ENCODE measurements at regions not wholly inside any gene's neighbourhood (a gene's known extent, or its start where the extent isn't known, plus 50 kb on each side); places are given as distances from the start of the nearest gene placed in this dataset.

DNA sequence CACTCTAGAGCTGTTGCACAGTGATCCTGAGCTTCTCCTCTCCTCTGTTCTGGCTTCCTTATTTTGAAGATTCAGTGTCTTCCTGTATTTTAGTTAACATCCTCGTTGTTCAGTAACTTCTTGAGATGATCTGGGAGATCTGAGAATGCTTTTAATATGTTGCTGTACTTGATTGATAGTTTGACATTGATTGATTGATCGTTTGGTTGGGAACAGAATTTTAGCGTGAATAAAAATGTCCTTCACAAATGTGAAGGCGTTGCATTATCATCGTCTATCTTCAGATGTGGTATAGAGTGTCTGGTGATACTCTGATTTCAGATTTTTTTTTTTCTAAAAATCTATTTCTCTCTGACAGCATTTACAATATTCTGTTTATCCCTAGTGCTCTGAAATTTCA, 80.1 kb upstream of the KLF12 start:
- Histone ChIP-seq H3K36me3 (ENCODE audit: control insufficient read depth, low read depth, low read length) (no peaks in the 10 kb centered on the region), H3K9me3 (ENCODE audit: control insufficient read depth, low read depth, low read length) (no peaks in the 10 kb centered on the region), H3K9ac (ENCODE audit: low read length) (no peak overlapping the region), H3K27ac (ENCODE audit: low read length) (no peak overlapping the region), H3K4me3 (ENCODE audit: low read length) (no peak overlapping the region), H3K27me3 (ENCODE audit: control insufficient read depth, insufficient read depth, low read length) (no peaks in the 10 kb centered on the region), H3K4me1 (ENCODE audit: control insufficient read depth, low read depth, low read length) (no peaks in the 10 kb centered on the region)

- Histone ChIP-seq H3K9ac (ENCODE audit: low read length) (no peak overlapping the region), H3K4me1 (ENCODE audit: control insufficient read depth, low read depth, low read length) (no peaks in the 10 kb centered on the region), H3K9me3 (ENCODE audit: control insufficient read depth, low read depth, low read length) (no peaks in the 10 kb centered on the region), H3K27me3 (ENCODE audit: control insufficient read depth, insufficient read depth, low read length) (no peaks in the 10 kb centered on the region), H3K27ac (ENCODE audit: low read length) (no peak overlapping the region), H3K4me3 (ENCODE audit: low read length) (no peak overlapping the region), H3K36me3 (ENCODE audit: control insufficient read depth, low read depth, low read length) (no peaks in the 10 kb centered on the region)
These were observed 76.6 kb upstream of the KLF12 start for GRCh38 chr13:74210693-74211393.

DNA sequence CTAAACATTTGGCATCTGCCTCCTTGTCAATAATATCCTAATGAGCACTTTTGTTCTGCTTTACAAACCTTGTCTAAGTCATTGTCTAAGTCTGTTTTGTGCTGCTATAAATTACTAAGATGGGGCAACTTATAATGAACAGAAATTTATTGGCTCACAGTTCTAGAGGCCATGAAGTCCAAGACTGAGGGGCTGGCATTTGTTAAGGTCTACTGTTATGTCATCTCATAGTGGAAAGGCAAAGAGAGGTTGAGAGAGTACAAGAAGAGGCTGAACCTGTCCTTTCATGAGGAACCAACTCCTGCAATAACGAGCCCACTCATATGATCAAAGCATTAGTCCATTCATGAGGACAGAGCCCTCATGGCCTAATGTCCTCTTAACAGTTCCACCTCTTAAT, 72.7 kb upstream of the KLF12 start:
- Histone ChIP-seq H3K36me3 (ENCODE audit: control insufficient read depth, low read depth, low read length) (no peaks in the 10 kb centered on the region), H3K4me3 (ENCODE audit: low read length) (no peak overlapping the region), H3K27me3 (ENCODE audit: control insufficient read depth, insufficient read depth, low read length) (no peaks in the 10 kb centered on the region), H3K9ac (ENCODE audit: low read length) (no peak overlapping the region), H3K9me3 (ENCODE audit: control insufficient read depth, low read depth, low read length) (peaks cover 4% of the 10 kb centered on the region), H3K4me1 (ENCODE audit: control insufficient read depth, low read depth, low read length) (no peaks in the 10 kb centered on the region), H3K27ac (ENCODE audit: low read length) (no peak overlapping the region)

- Histone ChIP-seq H3K27me3 (ENCODE audit: control insufficient read depth, insufficient read depth, low read length) (no peaks in the 10 kb centered on the region), H3K4me1 (ENCODE audit: control insufficient read depth, low read depth, low read length) (no peaks in the 10 kb centered on the region)
These were observed 71.9 kb upstream of the KLF12 start for GRCh38 chr13:74206061-74206561.

DNA sequence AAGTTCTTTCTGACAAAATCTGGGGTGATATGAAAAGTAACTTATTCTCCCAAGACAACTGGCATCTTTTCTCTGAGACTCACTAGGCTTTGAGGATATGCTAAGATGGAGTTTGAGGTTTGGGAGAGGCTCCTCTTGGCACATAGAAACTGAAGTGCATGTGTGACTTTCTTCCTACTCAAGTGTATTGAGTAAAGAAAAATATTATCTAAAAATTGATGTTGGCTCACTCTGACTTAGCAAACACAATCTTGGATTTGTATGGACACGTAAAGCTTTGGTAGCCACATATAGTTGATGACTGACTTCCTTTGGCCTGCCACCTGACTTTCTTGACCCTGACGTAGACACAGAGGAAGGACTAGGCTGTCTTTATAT, 71.1 kb upstream of the KLF12 start:
- Histone ChIP-seq H3K9ac (ENCODE audit: low read length) (no peak overlapping the region), H3K9me3 (ENCODE audit: control insufficient read depth, low read depth, low read length) (peaks cover 4% of the 10 kb centered on the region), H3K36me3 (ENCODE audit: control insufficient read depth, low read depth, low read length) (no peaks in the 10 kb centered on the region), H3K4me3 (ENCODE audit: low read length) (no peak overlapping the region), H3K27ac (ENCODE audit: low read length) (no peak overlapping the region), H3K27me3 (ENCODE audit: control insufficient read depth, insufficient read depth, low read length) (no peaks in the 10 kb centered on the region), H3K4me1 (ENCODE audit: control insufficient read depth, low read depth, low read length) (no peaks in the 10 kb centered on the region)

More at GRCh38 chr13:74206061-74206561, 71.9 kb upstream of the KLF12 start:
- peaks cover 4% of the 10 kb centered on the region for H3K9me3 ChIP-seq (ENCODE audit: control insufficient read depth, low read depth, low read length)
- H3K9ac ChIP-seq (ENCODE audit: low read length): no peak overlapping the region
- no peaks in the 10 kb centered on the region for H3K36me3 ChIP-seq (ENCODE audit: control insufficient read depth, low read depth, low read length)
- no peak overlapping the region for H3K27ac ChIP-seq (ENCODE audit: low read length)
- no peak overlapping the region for H3K4me3 ChIP-seq (ENCODE audit: low read length)

DNA sequence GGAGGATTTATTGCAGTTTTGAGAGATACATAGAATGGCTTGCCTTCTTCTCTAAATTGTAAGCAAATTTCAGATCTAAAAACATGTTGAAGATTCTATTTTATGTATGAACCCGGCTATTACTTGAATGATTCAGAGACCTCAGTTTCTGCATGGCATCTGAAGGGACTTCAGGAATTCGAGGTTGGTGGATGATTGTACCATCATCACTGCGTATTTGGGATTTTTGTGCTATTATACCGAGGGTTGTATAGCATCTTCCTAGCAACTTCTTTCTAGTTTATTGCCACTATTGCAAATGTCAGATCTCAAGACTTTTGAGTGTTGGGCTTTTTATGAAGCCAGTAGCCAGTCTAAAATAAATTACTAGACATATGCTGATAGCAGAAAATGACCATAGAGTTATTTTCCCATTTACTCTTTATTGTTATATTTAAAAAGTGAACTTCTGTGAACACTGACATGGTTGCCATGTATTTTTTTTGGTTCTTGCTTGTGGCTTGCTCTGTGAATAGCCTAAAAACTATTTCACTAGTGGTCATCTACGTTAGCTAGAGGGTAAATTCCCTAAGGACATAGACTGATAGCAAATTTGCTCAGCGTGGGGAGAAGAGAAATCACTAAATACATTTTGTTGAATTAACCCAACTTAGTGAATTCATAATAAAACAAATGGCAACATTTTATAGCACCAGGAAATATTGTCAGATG, 70.6 kb upstream of the KLF12 start:
- H3K9ac ChIP-seq (ENCODE audit: low read length): no peak overlapping the region
- H3K9me3 ChIP-seq (ENCODE audit: control insufficient read depth, low read depth, low read length): peaks cover 4% of the 10 kb centered on the region
- no peaks in the 10 kb centered on the region for H3K36me3 ChIP-seq (ENCODE audit: control insufficient read depth, low read depth, low read length)
- H3K27me3 ChIP-seq (ENCODE audit: control insufficient read depth, insufficient read depth, low read length): no peaks in the 10 kb centered on the region
- no peak overlapping the region for H3K4me3 ChIP-seq (ENCODE audit: low read length)
- H3K27ac ChIP-seq (ENCODE audit: low read length): no peak overlapping the region
- no peaks in the 10 kb centered on the region for H3K4me1 ChIP-seq (ENCODE audit: control insufficient read depth, low read depth, low read length)

GRCh38 chr13:74203576-74203975, 69.4 kb upstream of the KLF12 start:
- Histone ChIP-seq H3K9ac (ENCODE audit: low read length) (no peak overlapping the region), H3K4me3 (ENCODE audit: low read length) (no peak overlapping the region), H3K9me3 (ENCODE audit: control insufficient read depth, low read depth, low read length) (peaks cover 4% of the 10 kb centered on the region), H3K36me3 (ENCODE audit: control insufficient read depth, low read depth, low read length) (no peaks in the 10 kb centered on the region), H3K4me1 (ENCODE audit: control insufficient read depth, low read depth, low read length) (no peaks in the 10 kb centered on the region), H3K27me3 (ENCODE audit: control insufficient read depth, insufficient read depth, low read length) (no peaks in the 10 kb centered on the region), H3K27ac (ENCODE audit: low read length) (no peak overlapping the region)

DNA sequence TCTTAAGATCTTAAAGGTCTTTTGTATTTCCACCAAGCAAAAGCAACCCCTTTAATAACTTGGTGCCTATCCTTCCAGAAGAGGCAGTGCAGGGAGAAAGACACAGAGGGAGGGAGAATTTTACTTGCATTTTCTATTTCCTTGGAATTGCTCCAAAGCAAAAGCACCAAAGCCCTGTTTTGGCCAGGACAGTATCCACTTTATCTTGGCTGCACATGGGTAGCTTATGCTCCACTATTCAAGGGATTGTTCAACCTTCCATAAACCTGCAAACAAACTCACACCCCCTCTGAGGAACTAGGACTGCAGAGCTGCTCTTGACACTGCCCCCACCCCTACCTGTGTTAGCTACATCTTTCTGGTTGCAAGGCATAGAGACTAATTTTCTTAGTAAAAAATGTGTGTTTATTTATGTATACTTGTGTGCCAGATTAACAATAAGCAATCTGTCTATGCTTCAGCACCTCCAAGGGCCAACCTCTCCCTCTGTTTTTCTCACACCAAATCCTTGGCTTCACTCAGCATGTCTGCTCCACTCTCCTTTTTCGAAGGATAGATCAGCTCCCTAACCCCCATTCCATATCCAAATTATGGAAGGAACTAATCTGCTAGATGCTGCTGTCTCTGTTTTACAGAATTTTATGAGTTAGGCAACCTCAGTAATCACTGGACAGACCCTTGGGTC, 68.1 kb upstream of the KLF12 start:
- Histone ChIP-seq H3K27ac (ENCODE audit: low read length) (no peak overlapping the region), H3K4me1 (ENCODE audit: control insufficient read depth, low read depth, low read length) (no peaks in the 10 kb centered on the region), H3K9me3 (ENCODE audit: control insufficient read depth, low read depth, low read length) (peaks cover 4% of the 10 kb centered on the region), H3K9ac (ENCODE audit: low read length) (no peak overlapping the region), H3K4me3 (ENCODE audit: low read length) (no peak overlapping the region), H3K27me3 (ENCODE audit: control insufficient read depth, insufficient read depth, low read length) (no peaks in the 10 kb centered on the region), H3K36me3 (ENCODE audit: control insufficient read depth, low read depth, low read length) (no peaks in the 10 kb centered on the region)

- Histone ChIP-seq H3K27me3 (ENCODE audit: control insufficient read depth, insufficient read depth, low read length) (no peaks in the 10 kb centered on the region), H3K4me1 (ENCODE audit: control insufficient read depth, low read depth, low read length) (no peaks in the 10 kb centered on the region), H3K36me3 (ENCODE audit: control insufficient read depth, low read depth, low read length) (no peaks in the 10 kb centered on the region), H3K27ac (ENCODE audit: low read length) (no peak overlapping the region), H3K9me3 (ENCODE audit: control insufficient read depth, low read depth, low read length) (peaks cover 4% of the 10 kb centered on the region), H3K9ac (ENCODE audit: low read length) (no peak overlapping the region), H3K4me3 (ENCODE audit: low read length) (no peak overlapping the region)
These were observed 67.3 kb upstream of the KLF12 start for GRCh38 chr13:74201530-74201929.

DNA sequence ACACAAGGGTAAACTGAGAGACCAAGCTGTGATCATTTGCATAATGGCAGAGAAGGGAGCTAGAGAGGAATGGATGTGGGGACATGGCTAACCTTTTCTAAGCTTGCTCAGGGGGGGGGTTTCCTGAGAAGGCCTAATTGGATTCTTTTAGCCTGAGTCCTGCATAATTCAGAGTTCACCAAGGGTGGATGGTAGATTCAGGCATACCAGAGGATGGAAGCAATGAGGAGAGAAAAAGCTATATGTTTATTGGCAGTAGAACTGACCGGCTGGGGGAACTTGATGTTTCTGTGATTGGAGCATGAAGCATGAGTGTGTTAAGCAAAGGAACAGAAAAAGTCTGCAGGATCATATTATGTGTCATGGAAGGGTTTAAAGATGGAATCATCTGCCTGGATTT, 65.9 kb upstream of the KLF12 start:
- Histone ChIP-seq H3K4me1 (ENCODE audit: control insufficient read depth, low read depth, low read length) (no peaks in the 10 kb centered on the region), H3K36me3 (ENCODE audit: control insufficient read depth, low read depth, low read length) (no peaks in the 10 kb centered on the region), H3K4me3 (ENCODE audit: low read length) (no peak overlapping the region), H3K27ac (ENCODE audit: low read length) (no peak overlapping the region), H3K27me3 (ENCODE audit: control insufficient read depth, insufficient read depth, low read length) (no peaks in the 10 kb centered on the region), H3K9me3 (ENCODE audit: control insufficient read depth, low read depth, low read length) (peaks cover 4% of the 10 kb centered on the region), H3K9ac (ENCODE audit: low read length) (no peak overlapping the region)

DNA sequence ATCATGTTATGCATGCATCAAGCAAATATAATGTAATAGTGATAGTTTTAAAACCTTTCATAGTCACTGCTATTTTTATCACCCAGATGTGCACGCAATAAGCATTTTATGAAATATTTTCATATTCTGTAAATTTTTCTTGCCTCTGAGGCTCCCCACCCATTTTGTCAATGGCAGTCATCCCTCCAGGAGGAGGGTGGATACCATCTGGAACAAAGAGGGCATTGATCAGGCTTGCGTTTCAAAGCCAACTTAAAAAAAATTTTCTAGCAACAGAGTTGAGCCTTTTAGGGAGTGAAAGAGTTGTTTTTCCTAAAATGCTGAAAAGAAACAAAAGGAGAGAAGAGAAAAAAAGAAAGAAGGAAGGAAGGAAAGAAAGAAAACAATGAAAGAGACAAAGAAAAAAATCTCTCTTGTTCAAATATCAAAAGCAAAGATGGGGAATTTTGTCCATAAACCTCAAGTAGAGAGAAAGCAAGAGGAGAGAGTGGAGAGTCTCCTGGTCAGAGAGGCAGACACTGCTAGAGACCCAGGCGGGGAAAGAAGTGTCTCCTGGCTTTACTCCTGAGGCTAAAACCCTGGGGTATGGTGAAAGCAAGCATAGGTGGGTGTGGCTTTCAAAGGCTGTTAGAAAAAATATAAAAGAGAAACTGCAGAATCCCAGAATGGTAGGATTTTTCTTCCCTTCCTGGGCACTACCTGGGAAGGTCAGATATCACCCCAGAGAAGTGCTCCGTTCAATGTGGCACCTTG, 63.6 kb upstream of the KLF12 start:
- Histone ChIP-seq H3K4me1 (ENCODE audit: control insufficient read depth, low read depth, low read length) (no peaks in the 10 kb centered on the region), H3K36me3 (ENCODE audit: control insufficient read depth, low read depth, low read length) (no peaks in the 10 kb centered on the region), H3K4me3 (ENCODE audit: low read length) (no peak overlapping the region), H3K27ac (ENCODE audit: low read length) (no peak overlapping the region), H3K9me3 (ENCODE audit: control insufficient read depth, low read depth, low read length) (no peaks in the 10 kb centered on the region), H3K27me3 (ENCODE audit: control insufficient read depth, insufficient read depth, low read length) (no peaks in the 10 kb centered on the region), H3K9ac (ENCODE audit: low read length) (no peak overlapping the region)

Data from iPS-18a (cell line).